PFSK-1 (cell line): ENCODE measurements at regions not wholly inside any gene's neighbourhood (a gene's known extent, or its start where the extent isn't known, plus 50 kb on each side); places are given as distances from the start of the nearest gene placed in this dataset.

ENCODE experiments used
- FOXP2 ChIP-seq: optimal IDR thresholded peaks from 2 replicates; pipeline ENCODE3; 2011; ENCODE audit warnings: borderline replicate concordance, control low read depth, inconsistent platforms; ENCODE audit not compliant: insufficient read depth; ENCODE audit errors: extremely low read length, extremely low read depth
- POLR2AphosphoS5 ChIP-seq: IDR thresholded peaks from 2 replicates; pipeline ENCODE4 v1.6.1; 2012; ENCODE audit warnings: low read depth, mild to moderate bottlenecking, control low read depth, low read length, moderate library complexity
- REST ChIP-seq, 2 experiments: IDR thresholded peaks; 2 replicates each; pipeline versions ENCODE4 v1.6.1 to v1.8.0; 2011 to 2012; ENCODE audit warnings: low read depth in 2 of 2, low read length in 2 of 2, control low read depth in 1 of 2, inconsistent platforms in 1 of 2, mild to moderate bottlenecking in 1 of 2, moderate library complexity in 1 of 2; ENCODE audit not compliant: insufficient read depth in 1 of 2
- SIN3A ChIP-seq: IDR thresholded peaks from 2 replicates; pipeline ENCODE4 v1.6.1; 2012; ENCODE audit warnings: mild to moderate bottlenecking, low read length, moderate library complexity, borderline replicate concordance; ENCODE audit not compliant: insufficient read depth
- TAF1 ChIP-seq: IDR thresholded peaks from 2 replicates; pipeline ENCODE4 v1.6.1; 2012; ENCODE audit warnings: low read length, control low read depth, borderline replicate concordance; ENCODE audit not compliant: insufficient read depth

- no peak for TF ChIP-seq FOXP2
- TF ChIP-seq SIN3A = no peak
- no peak for TF ChIP-seq REST (IDR thresholded peaks at IDR 0.05; ENCODE audit: insufficient read depth in 1 of 2, low read depth in 2 of 2, low read length in 2 of 2)
- TF ChIP-seq POLR2AphosphoS5 = no peak
These were observed 175.6 kb upstream of the TENM4 start for GRCh38 chr11:79616392-79616851.

GRCh38 chr11:79615425-79615824 lies 174.6 kb upstream of the TENM4 start:
- no peak for TF ChIP-seq TAF1
- no peak for TF ChIP-seq POLR2AphosphoS5
- no peak for TF ChIP-seq FOXP2
- TF ChIP-seq SIN3A = no peak
- no peak for TF ChIP-seq REST (IDR thresholded peaks at IDR 0.05; ENCODE audit: insufficient read depth in 1 of 2, low read depth in 2 of 2, low read length in 2 of 2)

GRCh38 chr11:79610678-79611077 lies 169.8 kb upstream of the TENM4 start:
- TF ChIP-seq REST (IDR thresholded peaks at IDR 0.05; ENCODE audit: insufficient read depth in 1 of 2, low read depth in 2 of 2, low read length in 2 of 2) = no peak
- TF ChIP-seq POLR2AphosphoS5 = no peak
- TF ChIP-seq SIN3A = no peak
- no peak for TF ChIP-seq FOXP2
- no peak for TF ChIP-seq TAF1

GRCh38 chr11:79610139-79610538 lies 169.3 kb upstream of the TENM4 start:
- TF ChIP-seq TAF1 (no peak), FOXP2 (no peak), POLR2AphosphoS5 (no peak), REST (IDR thresholded peaks at IDR 0.05; ENCODE audit: insufficient read depth in 1 of 2, low read depth in 2 of 2, low read length in 2 of 2) (no peak), SIN3A (no peak)

- TF ChIP-seq POLR2AphosphoS5 (no peak), SIN3A (no peak), FOXP2 (no peak), TAF1 (no peak), REST (IDR thresholded peaks at IDR 0.05; ENCODE audit: insufficient read depth in 1 of 2, low read depth in 2 of 2, low read length in 2 of 2) (no peak)
These were observed 168.7 kb upstream of the TENM4 start for GRCh38 chr11:79609511-79609910.
